Glomerular visceral epithelial cell (primary cell): ENCODE measurements at regions not wholly inside any gene's neighbourhood (a gene's known extent, or its start where the extent isn't known, plus 50 kb on each side); places are given as distances from the start of the nearest gene placed in this dataset.
"Not testable (repeated sequence)": the region's sequence is repeated elsewhere in the genome, so short reads cannot be mapped to it uniquely, and the experiment has no call there.

Experiments
- DNase-seq: peaks from one replicate; pipeline ENCODE4 v3.0.0-alpha.2; 2016; ENCODE audit errors: extremely low spot score

DNA sequence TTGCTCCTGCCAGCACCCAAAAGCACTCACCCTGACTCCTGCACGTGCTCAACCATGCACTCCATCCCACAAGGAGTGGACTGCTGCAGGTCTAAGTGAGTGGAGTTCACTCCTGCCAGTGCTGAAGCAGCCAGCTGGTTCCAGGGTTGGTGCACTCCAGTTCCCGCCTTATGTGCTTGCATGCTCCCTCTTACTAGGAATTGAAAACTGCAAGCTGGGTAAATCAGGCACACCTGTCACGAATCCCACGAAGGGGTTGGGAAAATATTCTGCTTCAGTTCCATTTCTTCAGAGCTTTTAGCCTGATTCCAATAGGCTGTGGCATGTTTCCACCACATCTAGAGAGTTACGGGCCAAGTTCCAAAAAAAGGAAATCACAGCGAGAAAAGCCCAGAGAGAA lies 1365.5 kb upstream of the CHAC2 start:
- DNase-seq: no peak

DNA sequence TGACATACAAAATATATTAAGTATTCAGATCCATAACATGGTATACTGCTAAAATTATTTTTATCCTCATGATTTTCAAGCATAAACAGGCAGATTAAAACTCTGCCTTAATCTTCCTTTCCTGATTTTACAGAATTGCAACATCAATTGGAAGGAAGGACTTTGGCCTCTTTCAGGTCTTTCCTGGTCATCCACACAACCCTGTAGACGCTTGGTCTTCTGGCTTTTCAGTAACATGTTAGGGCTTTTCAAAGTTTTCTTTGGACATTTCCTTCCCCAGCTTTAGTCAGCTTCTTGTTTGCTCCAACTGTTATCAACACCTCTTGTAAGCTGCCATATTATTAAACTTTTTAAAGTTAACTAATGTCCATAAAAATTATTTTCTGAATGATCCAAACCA lies 1364.9 kb upstream of the NRXN1 start:
- no peak for DNase-seq

DNA sequence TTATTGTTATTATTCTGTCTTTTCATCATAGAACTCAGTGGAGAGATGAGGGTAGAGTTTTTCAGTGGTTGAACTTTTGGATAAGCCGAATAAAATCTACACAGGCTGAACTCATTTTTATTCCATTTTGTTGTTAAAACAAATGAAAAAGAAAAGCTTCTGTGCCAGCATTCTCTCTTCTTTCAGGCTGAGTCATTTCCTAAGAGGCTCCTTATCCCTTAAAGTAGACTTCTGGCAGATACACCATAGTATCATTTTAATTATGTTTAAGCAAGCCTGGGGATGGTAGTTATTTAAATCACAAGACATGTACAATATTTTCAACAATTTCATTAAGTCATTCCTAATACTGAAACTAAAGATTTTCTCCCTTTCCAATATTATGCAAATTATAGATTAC lies 1364.0 kb upstream of the NRXN1 start:
- DNase-seq: no peak

DNA sequence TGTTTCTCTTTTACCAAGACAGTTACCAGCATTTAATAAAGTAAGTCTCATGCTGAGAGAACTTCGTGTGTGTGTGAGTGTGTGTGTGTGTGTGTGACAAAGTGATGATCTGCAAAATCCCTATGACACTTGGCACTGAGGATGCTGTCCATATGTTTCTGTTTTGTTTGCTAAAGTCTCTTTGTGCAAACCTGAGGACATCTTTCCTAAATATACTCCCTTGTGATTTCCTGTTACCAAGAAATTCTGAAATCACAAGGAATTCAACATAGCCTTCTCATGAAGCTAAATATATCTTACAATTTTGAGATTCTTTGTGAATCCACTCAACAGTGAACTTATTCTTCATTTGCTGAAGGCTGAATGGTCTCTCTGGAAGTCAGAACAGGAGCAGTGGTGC lies 1359.7 kb upstream of the NRXN1 start:
- no peak for DNase-seq

DNA sequence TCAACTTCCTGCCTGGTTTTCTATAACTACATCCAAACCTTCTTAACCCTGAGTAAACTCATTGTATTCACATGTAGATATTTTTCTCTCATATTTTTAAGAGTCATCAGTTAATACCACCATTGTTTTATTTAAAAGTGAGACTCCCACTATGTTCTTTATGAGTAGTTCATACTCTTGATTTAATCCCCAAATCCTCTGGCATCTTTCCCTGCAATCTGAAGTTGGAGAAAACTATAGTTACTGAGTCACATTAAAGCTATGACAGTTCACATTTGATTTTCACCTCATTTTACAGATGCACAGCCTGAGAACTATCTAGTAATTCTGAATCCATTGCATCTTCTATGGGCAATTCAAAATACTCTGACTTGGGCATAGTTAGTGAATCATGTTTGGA lies 1358.7 kb upstream of the NRXN1 start:
- DNase-seq: no peak

DNA sequence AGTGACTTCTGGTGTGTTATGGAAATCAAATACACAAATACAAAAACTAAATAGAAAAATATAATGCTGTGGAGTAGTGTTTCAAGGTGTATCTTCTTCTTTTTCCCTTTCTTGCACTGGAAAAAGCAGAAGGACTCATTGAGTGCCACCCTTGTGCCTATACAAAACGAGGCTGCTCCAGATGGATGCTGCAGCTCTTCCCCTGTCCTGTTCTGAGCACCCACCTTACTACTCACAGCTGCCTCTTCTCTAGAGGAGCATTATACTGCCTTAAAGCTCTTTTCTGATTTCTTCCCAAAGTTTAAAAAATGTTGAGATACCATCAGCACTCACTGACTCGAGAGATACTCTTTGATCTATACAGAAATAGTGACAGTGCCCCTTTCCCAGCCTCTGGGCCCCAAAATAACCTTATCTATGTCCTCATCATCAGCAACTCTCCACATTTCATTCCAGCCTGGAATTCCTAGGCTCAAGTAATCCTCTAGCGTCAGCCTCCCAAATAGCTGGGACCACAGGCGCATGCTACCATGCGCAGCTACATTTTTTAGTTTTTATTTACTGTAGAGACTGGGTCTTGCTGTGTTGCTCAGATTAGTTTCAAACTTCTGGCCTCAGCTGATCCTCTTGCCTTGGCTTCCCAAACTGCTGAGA lies 1356.1 kb upstream of the NRXN1 start:
- DNase-seq: no peak

DNA sequence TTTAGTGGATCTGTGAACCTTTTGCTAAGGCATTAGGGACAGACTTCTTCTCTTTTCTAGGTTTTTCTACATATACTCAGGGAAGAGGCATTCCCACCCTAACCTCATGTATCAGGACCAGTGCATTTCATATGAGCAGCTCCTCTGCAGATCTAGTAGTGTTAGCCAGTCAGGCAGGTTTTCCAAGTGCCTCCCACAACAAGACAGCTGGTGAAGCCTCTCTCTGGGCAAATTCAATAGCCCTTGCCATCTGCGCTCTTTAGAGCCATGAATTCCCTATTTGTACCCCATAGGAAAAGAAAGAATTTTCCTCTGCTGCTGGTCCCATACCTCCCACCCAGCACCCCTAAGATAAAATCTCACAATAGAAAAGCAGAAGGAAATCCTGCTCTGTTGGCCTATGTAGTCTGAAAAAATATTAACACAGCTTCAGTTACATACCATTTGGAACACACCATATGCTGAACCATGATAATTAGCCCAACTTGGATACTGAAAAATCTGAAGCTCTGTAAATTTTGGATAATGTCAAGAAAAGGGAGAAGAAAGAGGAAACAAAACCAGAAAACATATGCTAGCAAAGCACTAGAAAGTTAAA lies 1354.6 kb upstream of the NRXN1 start:
- DNase-seq: no peak

DNA sequence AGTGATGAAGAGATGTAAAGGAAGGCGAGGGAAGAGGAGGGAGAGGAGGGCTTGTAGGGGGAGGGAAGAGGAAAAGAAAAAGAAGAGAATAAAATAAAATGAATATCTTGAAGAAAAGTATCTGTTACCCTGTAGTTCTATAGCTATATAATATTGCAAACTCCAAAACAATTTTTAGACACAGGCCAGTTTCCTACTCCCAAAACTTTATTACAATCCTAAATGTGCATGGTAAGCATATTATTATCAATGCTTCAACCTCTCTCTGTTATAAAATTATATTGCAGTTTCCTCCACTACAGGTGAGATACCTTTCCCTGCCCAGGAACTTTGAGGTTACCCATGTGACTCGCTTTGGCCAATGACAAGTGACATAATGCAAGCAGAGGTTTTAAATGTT lies 1351.6 kb upstream of the NRXN1 start:
- DNase-seq: no peak

DNA sequence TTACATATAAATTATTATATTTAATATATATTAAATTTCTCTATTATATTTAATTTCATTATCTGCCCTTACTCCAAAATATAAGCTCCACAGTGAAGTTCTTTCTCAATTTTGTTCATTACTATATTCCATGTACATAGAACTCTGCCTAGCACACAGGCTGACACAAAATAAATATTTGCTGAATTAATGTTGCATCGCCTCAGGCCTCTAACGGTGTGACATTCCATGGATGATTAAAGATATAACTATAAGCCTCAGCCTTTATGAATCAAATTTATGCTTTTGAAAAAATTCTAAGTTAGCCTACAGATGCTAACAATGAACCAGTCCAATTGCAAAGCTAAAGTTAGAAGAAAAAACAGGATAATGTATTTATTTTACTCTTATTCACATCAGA lies 1337.2 kb upstream of the NRXN1 start:
- DNase-seq: no peak

DNA sequence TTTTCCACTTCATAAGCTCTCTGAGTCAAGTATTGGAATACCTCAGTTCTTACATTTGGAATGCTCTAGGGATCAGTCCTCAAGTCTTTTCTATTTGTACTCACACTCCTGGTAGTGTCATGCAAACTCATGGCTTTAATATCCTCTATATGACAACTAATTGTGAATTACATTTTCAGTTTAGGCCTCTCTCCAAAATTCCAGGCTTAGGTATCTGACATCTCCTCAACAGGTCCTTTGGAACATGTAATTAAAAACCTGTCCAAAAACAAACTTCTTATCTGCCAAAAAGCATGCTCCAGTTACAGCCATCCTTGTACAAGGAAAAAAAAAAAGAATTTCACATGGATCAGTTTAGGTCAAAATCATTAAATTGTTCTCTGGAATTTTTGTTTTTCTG lies 1336.2 kb upstream of the NRXN1 start:
- DNase-seq: no peak

DNA sequence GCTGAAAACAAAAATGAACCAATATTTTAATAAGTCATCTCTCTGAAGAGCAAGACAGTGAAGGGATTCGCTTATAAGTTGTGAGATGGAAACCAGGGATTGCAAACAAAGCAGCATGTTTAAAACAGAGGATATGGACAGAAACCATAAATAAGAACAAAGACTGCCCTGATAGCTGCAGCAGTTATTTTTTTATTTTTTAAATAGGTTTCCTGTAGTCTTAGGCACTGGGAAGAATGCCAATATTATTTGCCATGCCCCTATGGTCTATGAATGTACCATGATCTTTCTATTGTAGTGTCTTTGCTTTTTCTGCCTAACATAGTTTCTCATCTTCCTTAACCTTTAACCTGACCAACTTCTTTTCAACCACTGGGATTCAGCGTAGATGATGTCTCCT lies 1334.0 kb upstream of the NRXN1 start:
- DNase-seq: no peak

DNA sequence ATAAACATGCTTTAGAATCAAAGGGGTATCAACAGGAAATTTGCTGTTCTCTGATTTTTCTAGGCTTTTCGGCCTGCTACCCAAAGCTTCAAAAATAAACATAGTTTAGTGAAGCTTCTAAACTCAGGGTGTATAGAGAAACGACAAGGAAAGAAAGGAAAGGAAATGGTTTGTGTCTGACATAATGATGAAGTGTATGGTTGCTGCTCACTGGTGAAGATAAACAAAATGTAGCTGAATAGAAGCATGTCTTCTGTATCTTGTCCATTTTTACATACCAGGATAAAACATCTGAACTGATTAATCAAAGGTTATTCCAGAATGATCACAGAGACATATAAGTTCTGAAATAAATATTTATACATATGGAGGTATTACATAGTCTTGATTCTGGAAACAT lies 1324.6 kb upstream of the NRXN1 start:
- no peak for DNase-seq

DNA sequence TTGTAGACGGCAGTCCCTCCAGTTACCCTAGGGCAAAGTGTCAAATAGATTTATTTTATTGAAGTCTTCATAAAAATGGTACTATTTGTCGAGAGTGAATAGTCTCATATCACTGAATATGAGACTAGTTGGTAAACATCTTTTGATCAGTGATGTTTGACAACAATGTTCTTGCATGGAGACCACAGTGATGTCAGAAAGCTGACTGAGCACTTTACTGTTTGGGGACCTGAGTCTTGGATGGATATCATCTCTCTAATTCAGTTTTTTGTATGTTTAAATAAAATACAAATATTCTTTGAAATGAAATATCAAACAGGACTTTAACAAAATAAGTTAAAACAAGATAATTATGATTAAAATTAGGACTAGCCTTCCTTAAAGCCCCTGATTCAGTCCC lies 1315.4 kb upstream of the NRXN1 start:
- no peak for DNase-seq

DNA sequence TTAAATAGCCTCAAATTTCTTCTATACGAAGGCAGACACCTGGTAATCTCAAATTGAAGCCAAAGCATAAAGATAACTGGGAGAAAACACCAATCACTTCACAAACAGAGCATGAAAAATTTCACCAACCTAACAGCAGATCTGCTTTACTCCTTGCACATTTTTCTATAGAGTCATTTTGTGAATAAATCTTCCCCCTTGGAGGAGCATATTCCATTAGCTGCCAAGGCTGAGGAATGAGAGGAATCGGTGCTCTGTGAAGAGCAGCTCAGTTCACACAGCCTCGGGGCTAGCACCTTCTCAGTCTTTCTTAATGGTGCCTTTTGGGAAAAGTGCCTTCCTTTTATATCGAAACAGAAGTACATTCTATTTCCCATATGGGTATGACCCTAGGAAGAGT lies 1313.7 kb upstream of the NRXN1 start:
- no peak for DNase-seq

DNA sequence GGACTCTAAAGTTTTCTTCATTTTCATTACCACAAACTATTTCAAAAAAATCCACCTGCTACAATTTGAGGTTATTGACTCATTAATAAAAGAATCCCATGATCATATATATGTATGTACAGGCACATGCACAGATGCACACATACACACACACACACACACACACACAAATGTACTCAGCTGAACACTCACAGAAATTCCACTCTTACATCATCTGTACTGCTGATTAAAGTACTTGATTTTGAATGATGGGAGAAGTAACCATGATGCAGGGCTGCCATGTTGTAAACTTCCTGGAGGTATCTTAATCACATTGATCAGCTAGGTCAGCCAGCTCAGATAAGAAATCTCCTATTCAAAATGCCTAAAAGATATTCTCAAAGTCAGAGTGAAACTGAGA lies 1313.2 kb upstream of the NRXN1 start:
- no peak for DNase-seq

DNA sequence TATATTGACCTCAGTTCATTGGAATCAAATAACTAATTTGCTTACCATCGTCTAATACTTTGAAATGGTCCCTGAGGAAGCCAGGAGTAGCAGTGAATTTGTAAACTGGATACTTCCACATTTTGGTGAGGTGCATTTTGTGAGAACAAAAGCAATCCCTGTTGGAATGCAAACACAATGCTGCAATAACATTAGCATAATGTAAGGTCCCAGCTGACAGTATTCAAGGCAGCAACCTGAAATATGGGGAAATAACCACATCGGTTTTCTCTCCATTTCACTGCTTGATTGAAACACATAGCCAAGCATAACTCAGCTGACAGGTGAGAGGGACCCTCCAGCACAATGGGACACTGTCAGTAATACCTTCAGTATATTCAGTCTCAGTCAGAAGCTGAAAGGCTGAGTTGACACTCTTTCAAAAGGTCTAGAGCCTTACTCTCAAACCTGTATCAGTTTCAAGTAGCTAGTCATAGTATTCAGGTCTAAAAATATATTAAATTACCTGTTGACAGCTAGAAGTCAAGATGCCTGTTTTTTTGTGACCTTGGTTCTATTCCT lies 1311.9 kb upstream of the NRXN1 start:
- DNase-seq: no peak

DNA sequence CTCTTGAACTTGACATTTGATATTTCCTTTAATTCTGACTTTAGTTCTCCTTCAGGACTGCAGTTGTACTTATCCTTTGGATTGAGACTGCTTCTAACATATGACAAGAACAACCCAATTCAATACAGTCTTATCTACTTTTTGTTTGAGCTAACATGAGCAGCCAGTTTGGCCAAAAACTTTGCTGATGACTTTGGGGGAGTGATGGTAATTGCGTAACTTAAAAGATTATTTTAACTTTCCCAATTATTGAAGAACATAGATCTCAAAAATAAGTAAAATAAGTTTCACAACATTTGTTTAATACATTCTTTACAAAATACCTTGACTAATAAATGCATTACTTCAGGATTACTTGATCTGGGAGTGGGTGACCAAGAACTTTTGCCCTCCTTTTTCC lies 1311.1 kb upstream of the NRXN1 start:
- DNase-seq: no peak

DNA sequence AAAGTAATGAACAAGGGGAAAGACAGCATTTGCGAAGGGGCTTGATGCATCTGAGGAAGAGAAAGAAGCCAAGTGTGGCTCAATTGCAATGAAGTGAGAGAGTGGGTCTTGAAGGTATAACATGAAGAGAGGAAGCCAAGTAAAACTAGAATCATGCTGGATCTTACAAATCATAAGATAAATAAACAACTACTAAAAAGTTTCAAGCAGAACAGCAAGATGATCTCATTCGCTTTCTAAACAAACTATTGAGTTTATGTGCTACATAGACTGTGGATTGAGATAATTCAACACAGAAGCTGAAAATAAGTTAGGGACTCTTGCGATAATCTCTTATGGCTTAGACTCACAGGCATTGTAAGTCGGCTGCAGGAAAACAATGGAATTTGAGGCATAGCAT lies 1310.5 kb upstream of the NRXN1 start:
- no peak for DNase-seq

DNA sequence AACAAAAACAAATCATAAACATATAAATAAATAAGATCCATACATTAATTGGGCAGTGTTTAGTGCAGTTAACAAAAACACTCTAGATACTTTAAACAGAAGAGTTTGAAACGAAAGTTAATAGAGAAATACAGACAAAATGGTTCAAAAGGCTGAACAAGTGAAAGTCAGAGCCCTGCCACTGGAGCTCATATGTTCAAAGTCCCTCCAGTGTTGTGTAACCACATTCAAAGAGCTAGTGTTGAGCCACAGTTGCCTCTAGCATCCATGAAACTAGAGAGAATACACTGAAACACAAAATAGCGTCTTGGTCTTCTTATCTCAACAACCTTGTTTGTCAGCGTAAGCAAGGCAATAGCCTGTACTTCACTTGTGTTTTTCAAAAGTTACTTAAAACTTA lies 1309.8 kb upstream of the NRXN1 start:
- no peak for DNase-seq

DNA sequence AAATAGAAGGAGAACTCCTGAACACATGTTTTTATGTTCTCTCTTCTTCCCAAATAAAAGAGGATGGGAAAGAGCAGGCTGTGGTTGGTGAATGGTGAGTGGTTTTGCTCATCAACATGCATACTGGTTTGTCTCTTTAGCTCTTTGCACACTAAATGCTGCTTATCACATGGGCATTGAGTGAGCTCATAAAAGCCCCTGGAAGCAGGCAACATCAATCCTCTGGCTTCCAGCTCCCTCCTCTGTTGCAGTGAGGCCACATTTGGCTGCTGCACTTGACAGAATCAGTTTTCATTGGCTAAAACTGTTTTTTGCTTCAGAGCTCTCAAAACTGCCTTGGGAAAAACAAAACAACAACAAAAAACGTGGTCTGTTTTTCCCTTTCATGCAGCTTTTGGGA lies 1308.2 kb upstream of the NRXN1 start:
- no peak for DNase-seq

DNA sequence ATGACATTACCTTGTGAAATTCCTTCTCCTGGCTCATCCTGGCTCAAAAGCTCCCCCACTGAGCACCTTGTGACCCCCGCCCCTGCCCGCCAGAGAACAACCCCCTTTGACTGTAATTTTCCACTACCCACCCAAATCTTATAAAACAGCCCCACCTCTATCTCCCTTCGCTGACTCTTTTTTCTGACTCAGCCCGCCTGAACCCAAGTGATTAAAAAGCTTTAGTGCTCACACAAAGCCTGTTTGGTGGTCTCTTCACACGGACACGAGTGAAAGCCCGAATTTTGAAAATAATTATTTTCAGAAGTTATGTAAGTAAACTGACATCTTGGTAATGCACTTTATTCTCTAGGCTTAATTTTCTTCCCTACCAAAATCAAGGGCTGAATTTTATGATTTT lies 1305.9 kb upstream of the NRXN1 start:
- not testable (repeated sequence) for DNase-seq

DNA sequence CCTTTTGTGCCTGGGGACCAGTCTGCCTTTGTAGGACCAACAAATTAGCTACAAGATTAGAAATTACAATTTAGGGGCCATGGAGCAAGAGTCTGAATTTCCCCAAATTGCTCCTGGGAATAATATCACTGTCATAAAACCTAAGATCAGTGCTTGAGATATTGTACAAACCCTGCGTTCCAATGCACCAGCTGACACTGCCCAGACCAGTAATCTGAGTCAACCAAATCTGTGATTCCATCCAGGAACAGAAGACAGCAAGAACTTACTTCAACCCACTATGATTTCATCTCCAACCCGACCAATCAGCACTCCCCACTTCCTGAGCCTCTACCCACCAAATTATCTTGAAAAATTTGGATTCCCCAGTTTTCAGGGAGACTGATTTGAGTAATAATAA lies 1305.0 kb upstream of the NRXN1 start:
- DNase-seq: no peak

DNA sequence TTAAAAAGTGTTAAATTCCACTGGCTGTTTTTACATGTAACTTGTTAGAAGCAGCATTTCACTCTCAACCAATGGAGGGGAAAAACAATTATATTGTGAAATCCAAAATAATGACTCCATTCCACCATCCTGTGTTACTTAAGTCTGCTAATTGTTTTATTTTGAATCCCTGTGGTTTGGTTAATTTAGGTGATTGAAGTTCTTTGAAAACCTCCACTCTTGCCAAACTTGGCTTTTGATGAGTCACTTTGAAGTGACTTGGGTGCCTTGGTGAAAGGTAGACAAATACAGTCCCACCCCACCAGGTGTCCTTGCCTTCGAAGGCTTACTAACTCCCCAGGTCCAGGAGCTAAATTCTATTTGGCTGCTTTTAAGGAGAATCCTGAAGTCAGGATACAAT lies 1303.8 kb upstream of the NRXN1 start:
- DNase-seq: no peak

DNA sequence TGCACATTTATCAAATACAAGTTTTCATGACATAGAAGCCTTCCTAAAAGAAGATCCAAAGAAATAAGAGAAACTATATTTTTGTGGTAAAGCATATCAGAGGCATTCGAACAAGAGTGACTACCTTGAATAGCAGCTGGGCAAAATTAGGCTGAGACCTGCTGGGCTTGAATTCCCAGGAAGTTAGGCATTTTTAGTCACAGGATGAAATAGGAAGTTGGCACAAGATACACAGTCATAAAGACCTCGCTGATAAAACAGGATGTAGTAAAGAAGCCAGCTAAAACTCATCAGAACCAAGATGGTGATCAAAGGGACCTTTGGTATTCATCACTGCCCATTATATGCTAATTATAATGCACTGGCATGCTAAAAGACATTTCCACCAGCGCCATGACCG lies 1302.3 kb upstream of the NRXN1 start:
- DNase-seq: no peak
